ENCODE measurements at regions not wholly inside any gene's neighbourhood (a gene's known extent, or its start where the extent isn't known, plus 50 kb on each side); places are given as distances from the start of the nearest gene placed in this dataset.
"Not testable (repeated sequence)": the region's sequence is repeated elsewhere in the genome, so short reads cannot be mapped to it uniquely, and the experiment has no call there.

DNA sequence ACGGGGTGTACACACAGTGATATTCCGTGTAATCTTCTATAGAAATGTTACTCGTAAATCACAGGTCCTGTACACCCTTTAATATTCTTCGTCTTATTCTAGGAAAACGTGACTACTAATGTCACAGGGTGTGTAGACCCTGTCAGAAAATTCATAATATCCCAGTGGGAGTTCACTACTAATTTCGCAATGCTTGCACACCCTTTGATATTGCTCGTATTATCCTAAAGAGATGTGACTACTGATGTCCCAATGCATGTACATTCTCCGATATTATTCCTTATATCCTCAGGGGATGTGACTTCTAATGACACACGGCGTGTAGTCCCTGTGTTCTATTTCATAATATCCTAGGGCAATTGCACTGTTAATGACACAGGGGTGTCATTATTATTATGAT lies 132.7 kb downstream of the ADRA2C start:
- TF ChIP-seq, protein P1, sequence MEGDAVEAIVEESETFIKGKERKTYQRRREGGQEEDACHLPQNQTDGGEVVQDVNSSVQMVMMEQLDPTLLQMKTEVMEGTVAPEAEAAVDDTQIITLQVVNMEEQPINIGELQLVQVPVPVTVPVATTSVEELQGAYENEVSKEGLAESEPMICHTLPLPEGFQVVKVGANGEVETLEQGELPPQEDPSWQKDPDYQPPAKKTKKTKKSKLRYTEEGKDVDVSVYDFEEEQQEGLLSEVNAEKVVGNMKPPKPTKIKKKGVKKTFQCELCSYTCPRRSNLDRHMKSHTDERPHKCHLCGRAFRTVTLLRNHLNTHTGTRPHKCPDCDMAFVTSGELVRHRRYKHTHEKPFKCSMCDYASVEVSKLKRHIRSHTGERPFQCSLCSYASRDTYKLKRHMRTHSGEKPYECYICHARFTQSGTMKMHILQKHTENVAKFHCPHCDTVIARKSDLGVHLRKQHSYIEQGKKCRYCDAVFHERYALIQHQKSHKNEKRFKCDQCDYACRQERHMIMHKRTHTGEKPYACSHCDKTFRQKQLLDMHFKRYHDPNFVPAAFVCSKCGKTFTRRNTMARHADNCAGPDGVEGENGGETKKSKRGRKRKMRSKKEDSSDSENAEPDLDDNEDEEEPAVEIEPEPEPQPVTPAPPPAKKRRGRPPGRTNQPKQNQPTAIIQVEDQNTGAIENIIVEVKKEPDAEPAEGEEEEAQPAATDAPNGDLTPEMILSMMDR (conservative IDR thresholded peaks at IDR 0.05), result not testable (repeated sequence)
- not testable (repeated sequence) for TF ChIP-seq EZH2 (IDR thresholded peaks at IDR 0.05; ENCODE audit: low read depth)

Data from PC-9 (cell line).